ENCODE measurements at regions not wholly inside any gene's neighbourhood (a gene's known extent, or its start where the extent isn't known, plus 50 kb on each side); places are given as distances from the start of the nearest gene placed in this dataset.

DNA sequence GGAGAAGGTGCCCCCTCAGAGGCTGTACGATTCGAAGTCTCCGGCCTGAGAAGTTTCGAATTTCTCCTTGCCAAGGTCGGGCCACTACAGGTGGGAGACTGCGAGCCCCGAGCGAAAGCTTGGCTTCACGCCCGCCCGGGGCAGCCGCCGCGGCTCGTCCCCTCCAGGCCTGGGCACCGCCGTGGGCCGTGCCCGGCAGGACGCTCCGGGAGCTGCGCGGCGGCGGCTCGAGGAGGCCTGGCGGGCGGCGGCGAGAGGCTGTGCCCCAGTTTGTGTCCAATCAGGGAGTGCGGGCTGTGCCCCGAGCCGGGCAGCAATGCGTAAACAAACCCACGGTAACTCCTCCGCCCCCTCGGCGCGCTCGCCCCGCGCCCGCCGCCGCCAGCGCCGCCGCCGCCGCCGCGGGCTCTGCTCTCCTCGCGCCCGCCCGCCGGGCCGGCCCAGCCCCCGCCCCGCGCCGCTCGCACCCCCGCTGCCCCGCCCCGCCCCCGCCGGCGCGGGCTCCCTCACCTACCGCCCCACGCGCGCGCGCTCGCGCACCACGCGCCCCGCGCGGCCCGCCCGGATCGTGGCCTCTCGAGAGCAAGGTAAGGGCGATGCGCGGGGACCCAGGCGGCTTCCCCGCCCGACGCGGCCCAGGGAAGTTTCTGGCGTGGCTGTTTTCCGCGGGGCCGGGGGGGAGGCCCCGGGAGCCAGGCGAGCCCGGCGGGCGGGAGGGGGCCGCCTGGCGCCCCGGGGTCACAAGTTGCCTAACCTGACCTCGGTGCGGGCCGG is 57.8 kb upstream of the PCGF5 start:
- TF ChIP-seq POLR2AphosphoS5 (IDR thresholded peaks at IDR 0.05; ENCODE audit: low read depth), result no peak
- TF ChIP-seq, protein P1, sequence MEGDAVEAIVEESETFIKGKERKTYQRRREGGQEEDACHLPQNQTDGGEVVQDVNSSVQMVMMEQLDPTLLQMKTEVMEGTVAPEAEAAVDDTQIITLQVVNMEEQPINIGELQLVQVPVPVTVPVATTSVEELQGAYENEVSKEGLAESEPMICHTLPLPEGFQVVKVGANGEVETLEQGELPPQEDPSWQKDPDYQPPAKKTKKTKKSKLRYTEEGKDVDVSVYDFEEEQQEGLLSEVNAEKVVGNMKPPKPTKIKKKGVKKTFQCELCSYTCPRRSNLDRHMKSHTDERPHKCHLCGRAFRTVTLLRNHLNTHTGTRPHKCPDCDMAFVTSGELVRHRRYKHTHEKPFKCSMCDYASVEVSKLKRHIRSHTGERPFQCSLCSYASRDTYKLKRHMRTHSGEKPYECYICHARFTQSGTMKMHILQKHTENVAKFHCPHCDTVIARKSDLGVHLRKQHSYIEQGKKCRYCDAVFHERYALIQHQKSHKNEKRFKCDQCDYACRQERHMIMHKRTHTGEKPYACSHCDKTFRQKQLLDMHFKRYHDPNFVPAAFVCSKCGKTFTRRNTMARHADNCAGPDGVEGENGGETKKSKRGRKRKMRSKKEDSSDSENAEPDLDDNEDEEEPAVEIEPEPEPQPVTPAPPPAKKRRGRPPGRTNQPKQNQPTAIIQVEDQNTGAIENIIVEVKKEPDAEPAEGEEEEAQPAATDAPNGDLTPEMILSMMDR (IDR thresholded peaks at IDR 0.05; ENCODE audit: insufficient read depth, low read length), result no peak
- TF ChIP-seq, protein P2, sequence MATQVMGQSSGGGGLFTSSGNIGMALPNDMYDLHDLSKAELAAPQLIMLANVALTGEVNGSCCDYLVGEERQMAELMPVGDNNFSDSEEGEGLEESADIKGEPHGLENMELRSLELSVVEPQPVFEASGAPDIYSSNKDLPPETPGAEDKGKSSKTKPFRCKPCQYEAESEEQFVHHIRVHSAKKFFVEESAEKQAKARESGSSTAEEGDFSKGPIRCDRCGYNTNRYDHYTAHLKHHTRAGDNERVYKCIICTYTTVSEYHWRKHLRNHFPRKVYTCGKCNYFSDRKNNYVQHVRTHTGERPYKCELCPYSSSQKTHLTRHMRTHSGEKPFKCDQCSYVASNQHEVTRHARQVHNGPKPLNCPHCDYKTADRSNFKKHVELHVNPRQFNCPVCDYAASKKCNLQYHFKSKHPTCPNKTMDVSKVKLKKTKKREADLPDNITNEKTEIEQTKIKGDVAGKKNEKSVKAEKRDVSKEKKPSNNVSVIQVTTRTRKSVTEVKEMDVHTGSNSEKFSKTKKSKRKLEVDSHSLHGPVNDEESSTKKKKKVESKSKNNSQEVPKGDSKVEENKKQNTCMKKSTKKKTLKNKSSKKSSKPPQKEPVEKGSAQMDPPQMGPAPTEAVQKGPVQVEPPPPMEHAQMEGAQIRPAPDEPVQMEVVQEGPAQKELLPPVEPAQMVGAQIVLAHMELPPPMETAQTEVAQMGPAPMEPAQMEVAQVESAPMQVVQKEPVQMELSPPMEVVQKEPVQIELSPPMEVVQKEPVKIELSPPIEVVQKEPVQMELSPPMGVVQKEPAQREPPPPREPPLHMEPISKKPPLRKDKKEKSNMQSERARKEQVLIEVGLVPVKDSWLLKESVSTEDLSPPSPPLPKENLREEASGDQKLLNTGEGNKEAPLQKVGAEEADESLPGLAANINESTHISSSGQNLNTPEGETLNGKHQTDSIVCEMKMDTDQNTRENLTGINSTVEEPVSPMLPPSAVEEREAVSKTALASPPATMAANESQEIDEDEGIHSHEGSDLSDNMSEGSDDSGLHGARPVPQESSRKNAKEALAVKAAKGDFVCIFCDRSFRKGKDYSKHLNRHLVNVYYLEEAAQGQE (IDR thresholded peaks at IDR 0.05; ENCODE audit: insufficient replicate concordance, low read depth), result no peak
- no peak for TF ChIP-seq GABPA (IDR thresholded peaks at IDR 0.05; ENCODE audit: low read depth)

Measured in HL-60 (cell line).